ENCODE measurements at regions not wholly inside any gene's neighbourhood (a gene's known extent, or its start where the extent isn't known, plus 50 kb on each side); places are given as distances from the start of the nearest gene placed in this dataset.

- Mint-ChIP-seq H3K27me3 (ENCODE audit: insufficient read depth, unreplicated experiment) (no peaks in the 10 kb centered on the region), H3K4me1 (ENCODE audit: insufficient read depth, unreplicated experiment) (no peaks in the 10 kb centered on the region), H3K27ac (ENCODE audit: low read depth, unreplicated experiment) (no peak overlapping the region), H3K9me3 (ENCODE audit: unreplicated experiment) (no peaks in the 10 kb centered on the region), H3K4me3 (ENCODE audit: unreplicated experiment) (no peak overlapping the region), H3K36me3 (ENCODE audit: insufficient read depth, unreplicated experiment) (no peaks in the 10 kb centered on the region)
- no peak for TF ChIP-seq CTCF (IDR thresholded peaks at IDR 0.05; ENCODE audit: unreplicated experiment)
- ChIA-PET CTCF (interaction anchor here (0.5 to 0.6 kb wide), 3 partner anchors 11 to 873 kb away, joined by 3 read pairs; no protein-coding TSS in a partner anchor), POLR2A (no interaction called here)
- BruUV-seq (replicated peaks), result no TSS peak
- intact Hi-C loops (cut with micrococcal nuclease), result no loop called here
- no peak for DNase-seq (ENCODE audit: unreplicated experiment)
Observed at GRCh38 chr13:80413611-80414010, 72.7 kb upstream of the SPRY2 start.

- Mint-ChIP-seq H3K9me3 (ENCODE audit: unreplicated experiment) (peaks cover 10% of the 10 kb centered on the region), H3K36me3 (ENCODE audit: insufficient read depth, unreplicated experiment) (no peaks in the 10 kb centered on the region), H3K4me1 (ENCODE audit: insufficient read depth, unreplicated experiment) (no peaks in the 10 kb centered on the region), H3K27me3 (ENCODE audit: insufficient read depth, unreplicated experiment) (no peaks in the 10 kb centered on the region), H3K4me3 (ENCODE audit: unreplicated experiment) (no peak overlapping the region), H3K27ac (ENCODE audit: low read depth, unreplicated experiment) (no peak overlapping the region)
- no peak for TF ChIP-seq CTCF (IDR thresholded peaks at IDR 0.05; ENCODE audit: unreplicated experiment)
- no peak for DNase-seq (ENCODE audit: unreplicated experiment)
- CTCF ChIA-PET, result interaction anchor here (0.6 kb wide), 2 partner anchors 283 to 428 kb away, joined by 3 read pairs; no protein-coding TSS in a partner anchor
- BruUV-seq (replicated peaks), result no TSS peak
- intact Hi-C loops (cut with micrococcal nuclease), result no loop called here
- POLR2A ChIA-PET, result no interaction called here
Observed at GRCh38 chr13:80408270-80408669, 67.3 kb upstream of the SPRY2 start.

GRCh38 chr13:80400865-80401426 lies 60.0 kb upstream of the SPRY2 start:
- H3K27me3 Mint-ChIP-seq (ENCODE audit: insufficient read depth, unreplicated experiment), result no peaks in the 10 kb centered on the region
- intact Hi-C loops (cut with micrococcal nuclease), result no loop called here
- POLR2A ChIA-PET, result interaction anchor here (0.6 to 1.6 kb wide), 4 partner anchors 11 to 124 kb away, joined by 3 to 4 read pairs (median 3); no protein-coding TSS in a partner anchor
- CTCF ChIA-PET, result interaction anchor here (0.6 to 2.6 kb wide), 6 partner anchors 10 to 742 kb away, joined by 3 to 8 read pairs (median 3); no protein-coding TSS in a partner anchor
- peaks cover 17% of the 10 kb centered on the region for H3K4me1 Mint-ChIP-seq (ENCODE audit: insufficient read depth, unreplicated experiment)
- no peak for DNase-seq (ENCODE audit: unreplicated experiment)
- BruUV-seq (replicated peaks), result no TSS peak
- H3K9me3 Mint-ChIP-seq (ENCODE audit: unreplicated experiment), result peaks cover 10% of the 10 kb centered on the region
- TF ChIP-seq CTCF (IDR thresholded peaks at IDR 0.05; ENCODE audit: unreplicated experiment), result no peak
- H3K27ac Mint-ChIP-seq (ENCODE audit: low read depth, unreplicated experiment), result no peak overlapping the region
- H3K36me3 Mint-ChIP-seq (ENCODE audit: insufficient read depth, unreplicated experiment), result no peaks in the 10 kb centered on the region
- no peak overlapping the region for H3K4me3 Mint-ChIP-seq (ENCODE audit: unreplicated experiment)

- ChIA-PET CTCF (interaction anchor here (0.6 to 2.6 kb wide), 9 partner anchors 10 to 741 kb away, joined by 3 to 8 read pairs (median 3); no protein-coding TSS in a partner anchor), POLR2A (interaction anchor here (0.6 to 1.6 kb wide), 7 partner anchors 11 to 117 kb away, joined by 3 to 4 read pairs (median 3); no protein-coding TSS in a partner anchor)
- Mint-ChIP-seq H3K9me3 (ENCODE audit: unreplicated experiment) (peaks cover 13% of the 10 kb centered on the region), H3K27me3 (ENCODE audit: insufficient read depth, unreplicated experiment) (no peaks in the 10 kb centered on the region), H3K4me1 (ENCODE audit: insufficient read depth, unreplicated experiment) (peaks cover 17% of the 10 kb centered on the region), H3K36me3 (ENCODE audit: insufficient read depth, unreplicated experiment) (no peaks in the 10 kb centered on the region), H3K4me3 (ENCODE audit: unreplicated experiment) (no peak overlapping the region), H3K27ac (ENCODE audit: low read depth, unreplicated experiment) (peak overlapping the region; percentile 31)
- intact Hi-C loops (cut with micrococcal nuclease), result no loop called here
- BruUV-seq (replicated peaks), result no TSS peak
- DNase-seq (ENCODE audit: unreplicated experiment), result no peak
- no peak for TF ChIP-seq CTCF (IDR thresholded peaks at IDR 0.05; ENCODE audit: unreplicated experiment)
Observed at GRCh38 chr13:80400164-80400864, 59.4 kb upstream of the SPRY2 start.
